HG03442 (cell line): ENCODE measurements at regions not wholly inside any gene's neighbourhood (a gene's known extent, or its start where the extent isn't known, plus 50 kb on each side); places are given as distances from the start of the nearest gene placed in this dataset.

Experiments used
- ATAC-seq: cut with Tn5 transposase; IDR thresholded peaks from one replicate; pipeline ENCODE4 v1.9.1; 2021; ENCODE audit warnings: mild to moderate bottlenecking, moderate library complexity; ENCODE audit not compliant: unreplicated experiment

GRCh38 chr13:22561581-22561980 is 619.2 kb upstream of the SGCG start:
- ATAC-seq: no peak

DNA sequence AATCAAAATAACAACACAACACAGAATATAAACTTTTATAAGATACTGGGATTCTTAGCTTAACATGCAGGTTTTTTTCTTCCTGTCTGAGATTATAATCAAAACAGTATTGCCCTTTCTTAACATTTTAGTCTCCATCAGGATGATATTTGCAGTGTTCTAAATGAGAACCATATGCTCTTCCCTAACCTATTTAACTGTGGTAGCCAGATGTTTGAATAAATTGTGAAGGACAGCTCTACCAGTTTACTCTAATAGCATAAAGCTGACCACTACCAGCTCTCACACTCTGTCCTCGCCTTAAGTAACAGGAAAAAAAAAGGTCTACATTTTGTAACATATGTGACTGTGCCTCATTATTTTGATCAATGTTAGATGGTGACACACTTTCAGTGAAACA is 618.7 kb upstream of the SGCG start:
- no peak for ATAC-seq

- ATAC-seq: no peak
Observed at GRCh38 chr13:22563272-22563671, 617.5 kb upstream of the SGCG start.

DNA sequence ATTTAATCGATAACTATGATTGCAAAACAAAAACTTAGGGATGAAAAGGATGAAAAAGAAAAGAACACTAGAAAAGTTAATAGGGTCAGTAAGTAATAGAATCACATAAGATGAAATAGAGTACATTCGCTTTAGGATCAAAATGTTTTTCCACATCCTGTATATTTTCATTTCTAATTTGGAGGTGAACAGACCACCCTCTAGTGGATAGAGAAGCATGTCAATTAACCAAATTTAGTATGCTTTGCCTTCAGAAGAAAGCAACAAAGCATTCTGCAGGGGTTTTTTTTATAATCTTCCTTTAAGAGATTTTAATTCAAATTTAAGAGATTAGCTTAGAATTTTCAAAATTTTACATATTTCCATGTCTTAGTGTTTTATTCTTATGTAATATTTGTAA is 611.0 kb upstream of the SGCG start:
- no peak for ATAC-seq

GRCh38 chr13:22589880-22590279 is 590.9 kb upstream of the SGCG start:
- no peak for ATAC-seq

DNA sequence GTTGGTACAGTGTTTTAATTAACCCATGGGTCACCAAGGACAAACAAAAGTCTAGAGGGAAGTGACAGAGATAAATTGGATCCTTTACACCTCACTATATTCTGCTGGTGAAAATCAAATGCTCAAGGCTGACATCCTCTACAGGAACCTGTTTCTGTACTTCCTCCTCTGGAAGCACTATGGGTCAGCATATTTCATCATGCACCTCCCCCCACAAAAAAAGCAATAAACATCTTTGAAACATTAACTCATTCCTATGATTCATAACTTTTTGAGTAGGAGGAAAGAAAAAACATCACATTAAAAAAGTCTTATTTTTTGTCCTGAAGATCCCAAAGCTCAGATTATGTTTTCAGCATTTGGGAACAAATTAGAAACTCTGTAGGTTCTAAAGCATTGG is 588.3 kb upstream of the SGCG start:
- ATAC-seq: no peak

GRCh38 chr13:22594041-22594440 is 586.7 kb upstream of the SGCG start:
- ATAC-seq: no peak

DNA sequence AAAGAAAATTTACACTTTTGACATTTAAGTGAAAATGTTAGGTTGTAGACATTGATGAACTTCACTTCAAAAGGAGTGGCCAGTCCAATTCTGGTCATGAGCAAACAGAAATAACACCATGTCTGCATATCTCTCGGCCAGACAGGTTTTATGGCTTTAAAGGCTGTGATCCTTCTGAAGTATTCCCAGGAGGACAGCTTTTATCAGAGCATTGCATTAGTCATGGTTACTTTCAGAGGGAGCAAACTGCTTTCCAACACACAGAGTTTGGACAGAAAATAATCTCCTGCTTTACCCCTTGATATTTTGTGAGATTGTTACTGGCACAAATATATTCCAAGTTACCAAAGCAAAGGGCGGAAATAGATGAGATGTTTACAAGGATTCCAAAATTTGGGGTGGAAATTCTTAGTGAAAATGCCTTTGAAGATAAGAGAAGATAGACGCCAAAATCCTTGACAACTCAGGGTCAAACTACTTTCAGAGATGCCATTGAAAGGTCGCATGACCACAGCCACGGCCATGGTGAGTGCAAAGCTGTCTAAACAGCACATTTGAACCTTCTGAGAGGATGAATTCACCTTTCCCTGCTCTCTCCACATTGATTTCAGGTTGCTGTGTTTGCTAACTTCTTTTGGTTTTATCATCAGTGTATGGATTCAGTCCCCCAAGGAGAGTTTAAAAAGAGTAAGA is 584.5 kb upstream of the SGCG start:
- no peak for ATAC-seq

- ATAC-seq: no peak
Observed at GRCh38 chr13:22599156-22599555, 581.6 kb upstream of the SGCG start.

- ATAC-seq: no peak
Observed at GRCh38 chr13:22618002-22618401, 562.8 kb upstream of the SGCG start.

GRCh38 chr13:22625691-22626090 is 555.1 kb upstream of the SGCG start:
- ATAC-seq: no peak

GRCh38 chr13:22629374-22629773 is 551.4 kb upstream of the SGCG start:
- ATAC-seq: no peak

DNA sequence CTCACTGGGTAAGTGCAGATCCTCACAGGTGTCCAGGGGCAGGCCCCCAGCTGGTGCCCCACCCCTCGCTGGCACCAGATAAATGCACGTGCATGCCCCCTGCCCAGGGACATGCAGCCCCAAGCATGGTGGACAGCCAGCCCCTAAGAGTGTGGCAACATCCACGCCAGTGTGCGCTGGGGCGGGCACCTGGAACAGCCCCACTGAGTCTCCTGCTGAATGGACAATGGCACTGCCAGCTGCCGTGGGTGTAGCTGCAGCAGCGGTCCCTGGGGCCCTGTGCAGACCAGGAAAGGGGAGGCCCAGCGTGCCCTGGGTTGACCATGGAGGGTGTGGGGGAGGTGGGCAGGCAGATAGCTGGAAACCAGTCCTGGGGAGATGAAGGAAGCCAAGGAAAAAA is 538.7 kb upstream of the SGCG start:
- ATAC-seq: no peak

DNA sequence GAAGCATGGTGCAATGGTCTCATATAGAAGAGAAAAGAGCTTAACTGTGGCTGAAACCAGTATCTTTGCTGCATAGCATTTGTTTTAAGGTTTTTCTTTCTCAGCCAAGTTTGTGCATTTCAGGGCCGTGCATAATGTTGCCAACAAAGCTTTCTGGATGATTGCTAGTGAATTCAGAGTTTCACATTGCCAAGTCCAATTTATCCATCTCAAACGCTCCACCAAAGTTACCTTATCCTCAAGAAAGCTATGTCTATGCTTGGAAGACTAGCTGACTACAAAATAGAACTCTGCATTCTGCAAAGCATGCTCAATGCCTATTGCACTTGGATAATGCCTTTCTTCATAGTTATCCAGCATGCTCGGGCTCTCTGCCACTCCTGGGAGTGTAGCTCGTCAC is 535.8 kb upstream of the SGCG start:
- ATAC-seq: no peak

DNA sequence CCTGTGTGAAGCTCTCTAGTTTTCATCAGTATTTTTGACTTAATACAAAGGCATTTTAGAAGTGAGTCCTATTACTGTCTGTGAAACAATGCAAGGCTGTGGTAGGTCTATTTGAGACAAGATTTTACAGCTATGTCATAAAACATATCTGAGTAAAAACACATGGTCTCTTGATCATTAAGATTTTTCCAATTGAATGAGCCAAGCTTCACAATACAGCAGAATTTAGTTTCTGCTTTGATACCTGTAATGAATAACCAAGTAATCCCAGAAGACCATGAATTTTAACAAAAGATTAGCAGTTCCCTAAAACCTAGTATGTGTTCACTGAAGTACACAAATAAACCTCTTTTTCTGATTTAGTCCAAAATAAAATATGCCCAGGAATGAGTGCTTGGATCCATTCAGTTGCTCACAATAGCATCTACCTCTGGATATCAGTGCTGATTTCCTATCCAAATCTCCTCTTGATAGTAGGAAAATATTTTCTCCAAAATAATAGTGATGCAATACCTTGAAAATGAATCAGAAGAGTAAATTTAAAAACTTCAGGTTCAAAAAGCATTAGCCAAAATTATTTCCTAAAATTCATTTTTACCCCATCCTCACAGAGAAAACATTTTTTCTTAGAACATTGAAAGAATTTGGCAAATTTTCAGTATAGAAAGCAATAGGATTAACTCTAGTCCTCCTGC is 533.5 kb upstream of the SGCG start:
- ATAC-seq: no peak

DNA sequence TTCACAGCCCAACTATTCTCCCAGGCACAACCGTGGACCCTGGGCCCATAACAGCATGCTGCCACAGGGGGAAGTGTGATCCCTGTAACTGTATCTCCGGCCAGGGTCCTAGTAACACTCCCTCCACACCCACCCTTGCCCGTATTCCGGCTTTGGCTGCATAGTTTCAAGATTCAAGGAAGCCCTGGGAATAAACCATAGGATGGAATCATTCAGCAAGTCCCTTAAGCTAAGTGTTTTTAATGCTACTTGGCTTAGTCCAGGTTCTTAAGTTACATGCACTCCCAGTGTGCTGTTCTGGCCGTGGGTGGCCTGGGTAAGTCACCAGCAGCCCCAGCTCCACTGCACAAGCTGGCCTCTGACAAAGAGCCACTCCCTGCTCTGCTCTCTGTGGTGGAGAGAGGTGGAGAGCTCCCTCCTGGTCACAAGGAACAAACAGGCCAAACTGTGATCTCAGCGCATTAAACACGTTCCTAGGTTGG is 532.4 kb upstream of the SGCG start:
- ATAC-seq: no peak

GRCh38 chr13:22652796-22653195 is 528.0 kb upstream of the SGCG start:
- no peak for ATAC-seq

- no peak for ATAC-seq
Observed at GRCh38 chr13:22653866-22654265, 526.9 kb upstream of the SGCG start.

DNA sequence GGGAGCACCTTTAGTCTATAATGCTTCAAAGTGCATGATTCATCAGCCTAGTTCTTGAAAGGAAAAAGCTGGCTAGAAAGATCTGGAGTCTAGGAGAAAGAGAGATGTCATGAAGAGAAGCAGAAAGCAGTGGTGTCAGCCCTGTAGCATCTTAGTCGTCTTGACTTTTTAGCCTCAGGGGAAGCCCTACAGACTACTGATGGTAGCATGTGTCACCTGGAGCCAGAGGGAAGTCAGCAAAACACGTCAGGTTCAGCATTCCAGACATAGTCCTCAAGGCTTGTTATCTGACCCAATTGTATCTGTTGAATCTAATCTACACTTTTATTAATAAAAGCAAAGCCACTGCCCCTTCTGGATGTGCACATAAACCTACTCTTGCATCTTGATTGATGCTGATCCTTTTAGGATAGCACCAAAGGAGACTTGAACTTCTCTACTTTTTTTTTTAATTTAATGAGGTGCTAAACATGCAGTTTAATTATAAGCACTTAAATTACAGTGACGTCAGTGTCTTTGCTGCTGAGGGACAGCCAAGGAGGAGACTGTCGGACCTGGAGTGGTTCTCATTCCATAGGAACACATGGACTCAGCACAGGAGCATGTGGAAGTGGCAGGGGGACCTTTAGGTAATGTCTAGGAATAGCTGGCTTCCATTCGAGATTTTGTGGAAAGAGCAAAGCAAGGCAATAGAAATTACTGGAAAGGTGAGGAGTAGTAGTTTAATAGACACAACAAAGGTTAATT is 525.5 kb upstream of the SGCG start:
- ATAC-seq: no peak

DNA sequence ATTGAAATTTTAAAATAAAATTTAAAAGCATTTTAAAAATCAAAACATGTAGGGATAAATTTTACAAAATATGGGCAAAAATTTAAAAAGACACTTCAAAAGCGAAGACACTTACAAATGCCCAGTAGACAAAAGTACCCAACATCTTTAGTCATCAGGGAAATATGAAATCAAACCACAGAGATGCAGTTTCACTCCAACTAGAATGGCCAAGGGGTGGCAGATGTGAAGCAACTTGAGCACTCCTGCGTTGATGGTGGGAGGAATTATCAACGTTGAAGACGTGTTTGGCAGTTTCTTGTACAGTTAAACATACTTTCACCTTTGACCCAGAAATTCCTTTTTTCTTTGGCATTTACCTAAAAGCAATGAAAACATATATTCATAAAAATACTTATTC is 518.0 kb upstream of the SGCG start:
- no peak for ATAC-seq

GRCh38 chr13:22665506-22665905 is 515.3 kb upstream of the SGCG start:
- no peak for ATAC-seq

DNA sequence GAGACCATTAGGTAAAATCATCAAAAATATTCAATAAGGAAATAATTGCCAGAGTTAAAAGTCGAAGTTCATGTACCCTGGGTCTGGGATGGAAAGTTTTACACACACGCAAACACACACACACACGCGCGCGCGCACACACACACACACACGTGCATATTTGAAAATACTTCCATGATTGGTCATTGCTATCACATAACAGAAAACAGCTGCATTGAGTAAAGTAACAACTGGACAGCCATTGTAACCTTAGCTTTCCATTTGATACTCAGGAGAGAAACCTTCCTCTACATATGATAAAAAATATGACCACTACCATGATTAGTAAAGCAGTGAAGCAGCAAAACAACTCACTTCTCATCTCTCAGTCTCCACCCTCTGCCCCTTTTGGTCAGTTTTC is 490.0 kb upstream of the SGCG start:
- ATAC-seq: no peak
